Tibial artery (tissue), 4 donors: ENCODE measurements at regions not wholly inside any gene's neighbourhood (a gene's known extent, or its start where the extent isn't known, plus 50 kb on each side); places are given as distances from the start of the nearest gene placed in this dataset.

Source experiments
- DNase-seq, 2 donors: peaks; one replicate each; pipeline ENCODE4 v3.0.0-alpha.2; 2019
- H3K27ac ChIP-seq, 2 donors: fragments of 200-600 bp; sonication (generic) in 1 of 2; 1 replicate in 1 of 2; 2 replicates in 1 of 2; pipeline ENCODE4 v1.5.1; 2018 to 2019; ENCODE audit warnings: mild to moderate bottlenecking in 1 of 2
- H3K27me3 ChIP-seq, 2 donors: fragments of 200-600 bp; sonication (generic) in 1 of 2; one replicate each; pipeline versions ENCODE4 v1.5.1 to v1.6.0; 2016 to 2019
- H3K36me3 ChIP-seq, 3 donors: fragments of 200-600 bp; sonication (generic) in 2 of 3; one replicate each; pipeline ENCODE4 v1.5.1; 2016 to 2019; ENCODE audit warnings: mild to moderate bottlenecking in 2 of 3
- H3K4me1 ChIP-seq, 4 donors: fragments of 200-600 bp; sonication (generic) in 2 of 4; 1 replicate in 3 of 4; 2 replicates in 1 of 4; pipeline ENCODE4 v1.5.1; 2016 to 2019
- H3K4me3 ChIP-seq, 2 donors: fragments of 200-600 bp; sonication (generic) in 1 of 2; 1 replicate in 1 of 2; 2 replicates in 1 of 2; pipeline ENCODE4 v1.5.1; 2018 to 2019; ENCODE audit warnings: mild to moderate bottlenecking in 2 of 2
- H3K9me3 ChIP-seq, 3 donors: fragments of 200-600 bp; sonication (generic) in 1 of 3; one replicate each; pipeline ENCODE4 v1.5.1; 2016 to 2019
- intact Hi-C: fragments of 100-400 bp; cut with DNase I; formaldehyde crosslinking; loops from one replicate; pipeline ENCODE4 v1.15.0; 2023; ENCODE audit warnings: low total_unique reads
- TF ChIP-seq, protein P1 (sequence below), 2 experiments: fragments of 200-600 bp in 1 of 2; fragments of 450-650 bp in 1 of 2; IDR thresholded peaks; one replicate each; pipeline ENCODE4 v1.5.1; 2017 to 2019; ENCODE audit warnings: antibody characterized with exemption in 2 of 2, mild to moderate bottlenecking in 1 of 2, moderate library complexity in 1 of 2

GRCh38 chr2:71813807-71814470 is 333.7 kb downstream of the CYP26B1 start:
- no peak for DNase-seq
- no peak overlapping the region for H3K27ac ChIP-seq
- H3K9me3 ChIP-seq, result no peaks in the 10 kb centered on the region
- no peaks in the 10 kb centered on the region for H3K27me3 ChIP-seq
- no peak overlapping the region for H3K4me3 ChIP-seq
- intact Hi-C loops, result no loop called here
- no peaks in the 10 kb centered on the region for H3K4me1 ChIP-seq
- TF ChIP-seq, protein P1, sequence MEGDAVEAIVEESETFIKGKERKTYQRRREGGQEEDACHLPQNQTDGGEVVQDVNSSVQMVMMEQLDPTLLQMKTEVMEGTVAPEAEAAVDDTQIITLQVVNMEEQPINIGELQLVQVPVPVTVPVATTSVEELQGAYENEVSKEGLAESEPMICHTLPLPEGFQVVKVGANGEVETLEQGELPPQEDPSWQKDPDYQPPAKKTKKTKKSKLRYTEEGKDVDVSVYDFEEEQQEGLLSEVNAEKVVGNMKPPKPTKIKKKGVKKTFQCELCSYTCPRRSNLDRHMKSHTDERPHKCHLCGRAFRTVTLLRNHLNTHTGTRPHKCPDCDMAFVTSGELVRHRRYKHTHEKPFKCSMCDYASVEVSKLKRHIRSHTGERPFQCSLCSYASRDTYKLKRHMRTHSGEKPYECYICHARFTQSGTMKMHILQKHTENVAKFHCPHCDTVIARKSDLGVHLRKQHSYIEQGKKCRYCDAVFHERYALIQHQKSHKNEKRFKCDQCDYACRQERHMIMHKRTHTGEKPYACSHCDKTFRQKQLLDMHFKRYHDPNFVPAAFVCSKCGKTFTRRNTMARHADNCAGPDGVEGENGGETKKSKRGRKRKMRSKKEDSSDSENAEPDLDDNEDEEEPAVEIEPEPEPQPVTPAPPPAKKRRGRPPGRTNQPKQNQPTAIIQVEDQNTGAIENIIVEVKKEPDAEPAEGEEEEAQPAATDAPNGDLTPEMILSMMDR (IDR thresholded peaks at IDR 0.05), result no peak
- H3K36me3 ChIP-seq, result no peaks in the 10 kb centered on the region

GRCh38 chr2:71813315-71813714 is 334.3 kb downstream of the CYP26B1 start:
- TF ChIP-seq, protein P1 (IDR thresholded peaks at IDR 0.05), result no peak
- Histone ChIP-seq H3K4me1 (no peaks in the 10 kb centered on the region), H3K27me3 (no peaks in the 10 kb centered on the region), H3K36me3 (no peaks in the 10 kb centered on the region), H3K27ac (no peak overlapping the region), H3K4me3 (no peak overlapping the region), H3K9me3 (no peaks in the 10 kb centered on the region)
- DNase-seq, result no peak
- intact Hi-C loops, result no loop called here

GRCh38 chr2:71812736-71813135 is 334.9 kb downstream of the CYP26B1 start:
- no peaks in the 10 kb centered on the region for H3K36me3 ChIP-seq
- no peak overlapping the region for H3K27ac ChIP-seq
- DNase-seq, result no peak
- H3K4me1 ChIP-seq, result no peaks in the 10 kb centered on the region
- no peaks in the 10 kb centered on the region for H3K27me3 ChIP-seq
- no peak overlapping the region for H3K4me3 ChIP-seq
- intact Hi-C loops, result no loop called here
- no peaks in the 10 kb centered on the region for H3K9me3 ChIP-seq
- TF ChIP-seq, protein P1 (IDR thresholded peaks at IDR 0.05), result no peak

DNA sequence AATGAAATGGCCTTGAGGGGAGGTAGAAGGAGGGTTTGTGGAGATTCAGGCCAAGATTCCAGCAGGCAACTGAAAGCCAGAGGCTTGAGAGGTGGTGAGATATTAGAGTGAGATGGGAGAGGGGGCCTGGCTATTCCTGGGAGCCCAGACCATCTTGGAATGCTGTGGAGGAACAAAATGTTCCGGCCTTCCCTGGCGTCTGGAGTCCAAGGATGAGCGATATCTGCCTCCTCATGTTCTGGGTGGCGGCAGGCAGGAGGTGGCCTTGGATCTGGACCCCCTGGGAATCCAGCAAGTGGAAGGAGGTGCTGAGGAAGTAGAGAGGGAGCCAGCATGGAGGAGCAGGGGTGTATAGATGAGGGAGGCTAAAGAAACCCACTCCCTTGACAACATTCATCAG is 335.9 kb downstream of the CYP26B1 start:
- DNase-seq, result no peak
- Histone ChIP-seq H3K27ac (no peak overlapping the region), H3K4me3 (no peak overlapping the region), H3K4me1 (no peaks in the 10 kb centered on the region), H3K27me3 (no peaks in the 10 kb centered on the region), H3K9me3 (no peaks in the 10 kb centered on the region), H3K36me3 (no peaks in the 10 kb centered on the region)
- TF ChIP-seq, protein P1 (IDR thresholded peaks at IDR 0.05), result no peak
- intact Hi-C loops, result no loop called here

DNA sequence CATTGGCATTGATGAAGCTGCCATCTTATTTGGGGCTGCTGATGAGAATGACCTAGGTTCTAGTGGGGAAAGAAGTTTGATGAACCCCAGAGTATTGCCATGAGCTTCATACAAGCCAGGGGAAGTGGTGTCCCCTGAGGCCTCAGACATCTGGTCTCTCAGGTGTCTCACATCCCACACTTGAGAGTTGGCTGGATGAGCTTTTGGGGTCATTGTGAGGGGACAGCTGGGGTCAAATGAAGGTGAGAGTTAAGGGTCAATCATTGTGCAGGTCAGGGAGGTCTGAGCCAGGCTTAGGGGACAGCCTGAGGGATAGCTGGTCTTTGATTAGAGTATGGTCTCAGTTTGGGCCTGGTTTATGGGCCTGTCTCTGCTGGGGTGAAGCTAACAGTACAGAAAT is 336.5 kb downstream of the CYP26B1 start:
- no peaks in the 10 kb centered on the region for H3K4me1 ChIP-seq
- intact Hi-C loops, result no loop called here
- TF ChIP-seq, protein P1 (IDR thresholded peaks at IDR 0.05), result no peak
- H3K36me3 ChIP-seq, result no peaks in the 10 kb centered on the region
- H3K4me3 ChIP-seq, result no peak overlapping the region
- H3K27ac ChIP-seq, result no peak overlapping the region
- H3K9me3 ChIP-seq, result no peaks in the 10 kb centered on the region
- no peak for DNase-seq
- no peaks in the 10 kb centered on the region for H3K27me3 ChIP-seq
